HCT116 (cell line): ENCODE measurements at regions not wholly inside any gene's neighbourhood (a gene's known extent, or its start where the extent isn't known, plus 50 kb on each side); places are given as distances from the start of the nearest gene placed in this dataset.

Experiments used
- ATAC-seq: fragments of 200-7000 bp; cut with Tn5 transposase; 2 replicates; pipeline ENCODE4 v1.9.1; 2020; ENCODE audit warnings: mild to moderate bottlenecking, moderate library complexity
- BruUV-seq: library from RNA; stranded (reverse); fragments of 400-500 nt; replicated peaks from 2 replicates; lab custom pipeline; 2021; lab: Mats Ljungman, UMichigan
- CTCF ChIA-PET: fragments of 300-600 bp; sonication (Branson Sonifier 250); formaldehyde crosslinking; loops from one replicate; lab custom pipeline; 2021; ENCODE audit warnings: antibody characterized with exemption; lab: Charles Lee
- POLR2A ChIA-PET: fragments of 300-600, 350-600 bp; sonication (Branson Sonifier 250); formaldehyde crosslinking; loops from one replicate; lab custom pipeline; 2021; ENCODE audit warnings: antibody characterized with exemption; lab: Charles Lee
- RAD21 ChIA-PET, 2 experiments: fragments of 300-600 bp; sonication (Branson Sonifier 250); formaldehyde crosslinking; loops; one replicate each; lab custom pipeline; 2023; ENCODE audit warnings: low total read pairs in 2 of 2; ENCODE audit not compliant: uncharacterized antibody in 2 of 2, unreplicated experiment in 2 of 2, low non-redundant PET in 1 of 2; lab: Charles Lee
- DNase-seq: peaks from one replicate; pipeline ENCODE4 v3.0.0-alpha.2; 2010; ENCODE audit warnings: low read depth, low spot score
- H2AFZ ChIP-seq: fragments of 200-600 bp; shearing (Covaris generic), sonication (generic); 2 replicates; pipeline ENCODE4 v1.6.1; 2017; ENCODE audit warnings: low read depth, mixed run types, mixed read lengths, antibody characterized with exemption, low read length; ENCODE audit not compliant: poor library complexity, severe bottlenecking
- H3K27ac ChIP-seq: 2 replicates; pipeline ENCODE4 v1.5.1; 2012; ENCODE audit warnings: low read depth, low read length
- H3K27me3 ChIP-seq: fragments of 200-600 bp; sonication (generic); 2 replicates; pipeline ENCODE4 v1.6.1; 2016; ENCODE audit warnings: mixed run types, low read length, mixed read lengths; ENCODE audit not compliant: insufficient read depth
- H3K36me3 ChIP-seq, 2 experiments: fragments of 200-500 bp in 1 of 2; fragments of 200-600 bp in 1 of 2; sonication (Bioruptor generic) in 1 of 2; sonication (generic) in 1 of 2; 2 replicates each; pipeline versions ENCODE4 v1.5.1 to v1.6.1; 2014 to 2016; ENCODE audit warnings: low read length in 2 of 2, inconsistent platforms in 1 of 2, mixed read lengths in 1 of 2, mixed run types in 1 of 2; ENCODE audit not compliant: insufficient read depth in 2 of 2, control insufficient read depth in 1 of 2
- H3K4me1 ChIP-seq, 2 experiments: fragments of 200-600 bp in 1 of 2; sonication (generic) in 1 of 2; 2 replicates each; pipeline versions ENCODE4 v1.5.1 to v1.6.1; 2012 to 2017; ENCODE audit warnings: low read length in 2 of 2, inconsistent platforms in 1 of 2, mild to moderate bottlenecking in 1 of 2, mixed read lengths in 1 of 2, mixed run types in 1 of 2, moderate library complexity in 1 of 2; ENCODE audit not compliant: insufficient read depth in 2 of 2, control insufficient read depth in 1 of 2
- H3K4me2 ChIP-seq: fragments of 200-600 bp; sonication (generic); 2 replicates; pipeline ENCODE4 v1.6.1; 2017; ENCODE audit warnings: mixed run types, low read length, mixed read lengths
- H3K4me3 ChIP-seq, 2 experiments: fragments of 200-600 bp in 1 of 2; sonication (generic) in 1 of 2; replicated peaks in 1 of 2; 2 replicates each; pipeline ENCODE4 v1.5.1; 2011 to 2016; ENCODE audit warnings: low read length in 2 of 2, control low read depth in 1 of 2, low read depth in 1 of 2, mild to moderate bottlenecking in 1 of 2, mixed read lengths in 1 of 2, mixed run types in 1 of 2
- H3K79me2 ChIP-seq: fragments of 200-600 bp; sonication (generic); 2 replicates; pipeline ENCODE4 v1.6.1; 2017; ENCODE audit warnings: mild to moderate bottlenecking, mixed run types, low read length, moderate library complexity, mixed read lengths; ENCODE audit not compliant: insufficient read depth
- H3K9ac ChIP-seq: fragments of 200-600 bp; sonication (generic); 2 replicates; pipeline ENCODE4 v1.6.1; 2016; ENCODE audit warnings: low read length, mixed read lengths
- H3K9me2 ChIP-seq: fragments of 200-600 bp; sonication (generic), shearing (Covaris generic); 2 replicates; pipeline ENCODE4 v1.6.1; 2017; ENCODE audit warnings: mixed run types, mild to moderate bottlenecking, moderate library complexity; ENCODE audit not compliant: insufficient read depth
- H3K9me3 ChIP-seq, 2 experiments: fragments of 200-500 bp in 1 of 2; fragments of 200-600 bp in 1 of 2; sonication (Bioruptor generic) in 1 of 2; sonication (generic) in 1 of 2; 2 replicates each; pipeline ENCODE4 v1.6.1; 2014 to 2017; ENCODE audit warnings: low read length in 2 of 2, mixed read lengths in 2 of 2, inconsistent platforms in 1 of 2, low read depth in 1 of 2, mild to moderate bottlenecking in 1 of 2, mixed run types in 1 of 2, moderate library complexity in 1 of 2; ENCODE audit not compliant: control insufficient read depth in 1 of 2, insufficient read depth in 1 of 2
- H4K20me1 ChIP-seq: fragments of 200-600 bp; sonication (generic), shearing (Covaris generic); 2 replicates; pipeline ENCODE4 v1.6.1; 2017; ENCODE audit warnings: mixed run types, mild to moderate bottlenecking, moderate library complexity; ENCODE audit not compliant: insufficient read depth
- CTCF ChIP-seq, 3 experiments: fragments of 200-600 bp in 1 of 3; sonication (generic) in 1 of 3; IDR thresholded peaks in 2 of 3; conservative IDR thresholded peaks in 1 of 3; 2 replicates each; pipeline ENCODE4 v1.5.1; 2012 to 2017; ENCODE audit warnings: low read depth in 2 of 3, low read length in 2 of 3, antibody characterized with exemption in 1 of 3, borderline replicate concordance in 1 of 3, control low read depth in 1 of 3, mild to moderate bottlenecking in 1 of 3, mixed read lengths in 1 of 3, mixed run types in 1 of 3, moderate library complexity in 1 of 3; ENCODE audit not compliant: insufficient read depth in 1 of 3
- MAX ChIP-seq: IDR thresholded peaks from 2 replicates; pipeline ENCODE4 v1.6.1; 2012
- RAD21 ChIP-seq: IDR thresholded peaks from 2 replicates; pipeline ENCODE4 v1.6.1; 2012; ENCODE audit warnings: low read depth, mild to moderate bottlenecking
- REST ChIP-seq: IDR thresholded peaks from 2 replicates; pipeline ENCODE4 v1.6.1; 2012; ENCODE audit warnings: low read depth
- ZBTB33 ChIP-seq: IDR thresholded peaks from 2 replicates; pipeline ENCODE4 v1.6.1; 2011; ENCODE audit warnings: mild to moderate bottlenecking, low read length, moderate library complexity; ENCODE audit not compliant: insufficient replicate concordance; ENCODE audit errors: extremely low read depth
- ZFX ChIP-seq: fragments of 450-650 bp; IDR thresholded peaks from 2 replicates; pipeline ENCODE4 v1.6.1; 2017
- ZNF274 ChIP-seq: fragments of 200-500 bp; sonication (Bioruptor generic); IDR thresholded peaks from 2 replicates; pipeline ENCODE4 v1.6.1; 2014; ENCODE audit warnings: mild to moderate bottlenecking, low read depth, low read length, inconsistent platforms
- intact Hi-C: fragments of 100-400 bp; cut with micrococcal nuclease; formaldehyde crosslinking; loops from 2 replicates; pipeline ENCODE4 v1.10.0; 2022

GRCh38 chr12:107598906-107599305 is 86.7 kb upstream of the PWP1 start:
- POLR2A ChIA-PET = no interaction called here

More at GRCh38 chr12:107598906-107599305, 86.7 kb upstream of the PWP1 start:
- DNase-seq (no peak), ATAC-seq (no peak)
- Histone ChIP-seq H3K27ac (no peak overlapping the region), H3K9me2 (no peaks in the 10 kb centered on the region), H2AFZ (no peak overlapping the region), H3K36me3 (no peaks in the 10 kb centered on the region), H3K4me2 (no peak overlapping the region), H3K9me3 (no peaks in the 10 kb centered on the region; a peak in 1 of 4 replicates), H3K4me3 (no peak overlapping the region), H3K79me2 (no peaks in the 10 kb centered on the region), H3K4me1 (no peaks in the 10 kb centered on the region), H4K20me1 (no peaks in the 10 kb centered on the region), H3K9ac (no peak overlapping the region), H3K27me3 (no peaks in the 10 kb centered on the region)
- ChIA-PET RAD21 (no interaction called here), CTCF (interaction anchor here (1.1 kb wide), 1 partner anchor 467 kb away, joined by 3 read pairs; no protein-coding TSS in a partner anchor)
- TF ChIP-seq ZFX (no peak), ZNF274 (no peak), CTCF (IDR thresholded peaks at IDR 0.05 in 2 of 3, conservative IDR thresholded peaks at IDR 0.05 in 1 of 3; ENCODE audit: borderline replicate concordance in 1 of 3, insufficient read depth in 1 of 3, low read depth in 2 of 3, low read length in 2 of 3) (no peak), REST (no peak), ZBTB33 (no peak), RAD21 (no peak), MAX (no peak)
- intact Hi-C loops = no loop called here
- no TSS peak for BruUV-seq
